Activated T-helper 1 cell treated with anti-CD3 and anti-CD28 coated beads, Interleukin-12 subunit alpha, Interleukin-12 subunit beta, Interleukin-2, Interleukin-4 antibody, amounts not matched to agents 30 ng/mL and 10 ng/mL and 1 ng/mL, durations not matched to agents 14 hours and 24 hours and 36 hours (primary cell): ENCODE measurements at regions not wholly inside any gene's neighbourhood (a gene's known extent, or its start where the extent isn't known, plus 50 kb on each side); places are given as distances from the start of the nearest gene placed in this dataset.

Source experiments
- DNase-seq: peaks from one replicate; pipeline ENCODE4 v3.0.0; 2021; ENCODE audit warnings: low spot score
- H3K27ac Mint-ChIP-seq: one replicate; pipeline ENCODE4 v1.8.0; 2021; ENCODE audit warnings: mild to moderate bottlenecking, mixed read lengths
- H3K27me3 Mint-ChIP-seq: one replicate; pipeline ENCODE4 v1.8.0; 2022; ENCODE audit warnings: mild to moderate bottlenecking, moderate library complexity, mixed read lengths; ENCODE audit not compliant: insufficient read depth
- H3K36me3 Mint-ChIP-seq: one replicate; pipeline ENCODE4 v1.8.0; 2021; ENCODE audit warnings: low read depth, mixed read lengths
- H3K4me1 Mint-ChIP-seq: one replicate; pipeline ENCODE4 v1.8.0; 2021; ENCODE audit warnings: low read depth, mixed read lengths
- H3K4me3 Mint-ChIP-seq: one replicate; pipeline ENCODE4 v1.8.0; 2021; ENCODE audit warnings: mild to moderate bottlenecking, moderate library complexity, mixed read lengths
- H3K9me3 Mint-ChIP-seq: one replicate; pipeline ENCODE4 v1.8.0; 2021; ENCODE audit warnings: mixed read lengths
- intact Hi-C: fragments of 100-400 bp; cut with micrococcal nuclease; formaldehyde crosslinking; loops from one replicate; pipeline ENCODE4 v1.15.1; 2024

DNA sequence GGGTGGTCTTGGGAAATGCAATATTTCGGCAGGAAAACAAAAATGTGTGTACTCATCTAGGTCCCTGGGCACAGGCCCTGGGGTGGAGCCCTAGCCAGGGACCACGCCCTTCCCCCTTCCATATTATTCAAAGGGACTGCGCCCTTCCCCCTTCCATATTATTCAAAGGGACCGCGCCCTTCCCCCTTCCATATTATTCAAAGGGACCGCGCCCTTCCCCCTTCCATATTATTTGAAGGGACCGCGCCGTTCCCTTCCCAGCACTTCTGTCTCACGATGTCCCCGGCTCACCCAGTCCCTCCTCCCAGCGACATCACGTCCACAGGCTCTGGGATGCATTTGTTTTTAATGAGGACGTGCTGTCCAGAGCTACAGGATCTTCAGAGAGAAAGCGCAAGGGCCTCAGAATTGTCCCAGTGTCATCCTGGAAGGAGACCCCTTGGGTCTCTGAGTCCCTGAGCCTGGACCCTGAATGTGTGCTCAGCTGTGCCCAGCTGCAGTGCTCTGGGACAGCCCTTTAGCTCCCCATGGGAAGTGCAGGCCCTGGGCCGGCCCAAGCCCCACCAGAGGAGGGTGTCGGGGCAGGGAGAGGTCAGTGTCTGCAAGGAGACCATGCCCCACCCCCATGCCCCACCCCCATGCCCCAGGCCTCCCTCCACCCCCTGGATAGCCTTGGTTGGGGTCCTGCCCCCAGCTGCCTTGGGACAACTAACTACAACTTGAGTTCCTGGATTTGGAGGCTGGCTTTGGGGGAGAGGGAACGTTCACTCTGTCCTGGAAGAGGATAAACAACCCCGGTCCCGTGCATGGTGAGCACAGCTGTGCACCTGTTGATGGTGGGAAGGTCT lies 810.0 kb downstream of the BRD1 start:
- H3K9me3 Mint-ChIP-seq, result no peaks in the 10 kb centered on the region
- no peaks in the 10 kb centered on the region for H3K4me1 Mint-ChIP-seq
- H3K36me3 Mint-ChIP-seq, result no peaks in the 10 kb centered on the region
- no peaks in the 10 kb centered on the region for H3K27me3 Mint-ChIP-seq
- no peak for DNase-seq
- H3K27ac Mint-ChIP-seq, result no peak overlapping the region
- intact Hi-C loops, result no loop called here
- H3K4me3 Mint-ChIP-seq, result no peak overlapping the region

DNA sequence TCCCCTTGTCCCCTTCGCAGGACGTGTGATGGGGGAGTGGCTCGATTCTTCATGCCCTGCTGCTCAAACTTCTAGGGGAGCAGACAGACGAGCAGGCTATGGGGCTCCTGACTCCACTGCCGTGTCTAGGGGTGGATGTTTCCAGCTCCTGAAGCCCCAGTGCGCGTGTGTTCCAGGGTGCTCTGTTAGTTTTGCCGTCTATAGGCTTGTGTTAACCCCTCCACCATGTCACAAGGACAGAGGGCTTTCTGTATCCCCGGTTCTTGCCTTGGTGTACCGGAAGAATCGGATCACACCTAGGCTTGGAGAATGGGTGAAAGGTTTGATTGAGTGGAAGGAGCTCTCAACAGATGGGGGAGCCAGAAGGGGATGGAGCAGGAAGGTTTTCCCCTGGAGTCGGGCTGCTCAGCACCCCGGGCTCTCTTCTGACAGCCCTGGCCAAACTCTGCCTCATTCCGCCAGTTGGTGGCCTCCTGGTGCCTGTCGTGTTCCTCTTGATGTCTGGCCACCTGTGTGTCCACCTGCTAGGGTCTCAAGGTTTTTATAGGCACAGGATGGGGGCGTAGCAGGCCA lies 810.7 kb downstream of the BRD1 start:
- H3K27ac Mint-ChIP-seq, result no peak overlapping the region
- intact Hi-C loops, result no loop called here
- no peaks in the 10 kb centered on the region for H3K9me3 Mint-ChIP-seq
- DNase-seq, result no peak
- H3K4me1 Mint-ChIP-seq, result no peaks in the 10 kb centered on the region
- H3K36me3 Mint-ChIP-seq, result no peaks in the 10 kb centered on the region
- H3K27me3 Mint-ChIP-seq, result no peaks in the 10 kb centered on the region
- no peak overlapping the region for H3K4me3 Mint-ChIP-seq

DNA sequence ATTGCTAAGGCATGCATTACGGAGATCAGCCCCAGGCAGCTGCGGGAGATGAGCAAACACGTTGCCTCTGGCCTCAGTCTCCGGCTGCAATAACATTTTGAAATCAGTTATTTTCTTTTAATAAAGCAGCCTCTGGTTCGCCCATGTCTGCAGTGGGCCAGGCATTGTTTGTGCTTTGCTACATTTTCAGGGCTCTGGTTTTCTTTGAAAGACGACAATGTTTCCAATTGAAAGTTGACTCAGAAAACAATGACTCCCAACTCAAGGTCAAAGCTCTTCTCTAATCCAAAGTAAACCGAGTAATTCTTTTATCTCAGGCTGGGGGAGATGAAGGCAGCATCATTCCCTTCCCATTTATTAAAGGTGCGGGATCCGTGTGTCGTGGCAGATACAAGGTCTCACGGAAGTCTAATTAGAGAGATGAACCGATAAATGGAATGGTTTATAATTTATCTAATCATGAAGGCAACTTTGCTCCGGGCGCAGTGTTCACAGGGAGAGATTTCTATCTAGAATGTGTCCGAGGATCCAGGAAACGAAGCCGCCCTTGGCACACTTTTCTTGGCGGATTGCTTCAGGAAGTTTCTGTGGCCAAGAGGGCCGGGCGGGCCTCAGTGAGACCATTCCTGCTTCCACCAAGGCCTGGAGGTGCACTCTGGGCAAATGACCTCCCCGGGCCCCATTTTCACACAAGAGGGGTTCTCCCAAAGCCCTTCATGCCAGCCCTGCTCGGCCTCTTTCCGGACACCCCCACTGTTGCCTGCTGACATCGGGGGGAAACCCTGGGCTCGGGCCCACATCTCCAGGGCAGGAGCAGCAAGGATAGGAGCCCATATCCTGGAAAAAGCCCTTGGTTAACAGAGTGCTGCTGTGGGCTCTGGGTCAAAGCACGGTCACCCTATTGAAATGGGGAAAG lies 811.4 kb downstream of the BRD1 start:
- no peaks in the 10 kb centered on the region for H3K36me3 Mint-ChIP-seq
- H3K9me3 Mint-ChIP-seq, result no peaks in the 10 kb centered on the region
- no peak overlapping the region for H3K4me3 Mint-ChIP-seq
- intact Hi-C loops, result no loop called here
- no peak overlapping the region for H3K27ac Mint-ChIP-seq
- no peaks in the 10 kb centered on the region for H3K27me3 Mint-ChIP-seq
- DNase-seq, result no peak
- H3K4me1 Mint-ChIP-seq, result no peaks in the 10 kb centered on the region

DNA sequence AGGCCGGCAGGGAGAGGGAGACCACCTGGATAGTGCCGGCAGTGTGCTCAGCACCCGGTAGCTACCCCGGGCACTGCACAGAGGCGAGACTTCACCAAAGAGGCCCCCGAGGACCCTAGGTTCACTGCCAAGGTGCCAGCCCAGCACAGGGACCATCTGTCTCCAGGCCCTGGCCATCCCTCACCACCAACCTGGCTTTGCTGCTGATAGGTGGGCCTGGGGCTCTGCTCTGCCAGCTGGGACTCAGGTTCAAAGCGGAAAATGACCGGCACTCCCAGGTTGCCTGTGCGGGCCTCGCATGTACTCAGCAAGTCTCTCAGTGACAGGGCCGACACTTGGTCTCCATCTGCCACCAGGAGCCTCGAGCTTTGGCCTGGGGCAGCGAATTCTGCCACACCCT lies 812.2 kb downstream of the BRD1 start:
- H3K4me3 Mint-ChIP-seq, result no peak overlapping the region
- no peaks in the 10 kb centered on the region for H3K9me3 Mint-ChIP-seq
- no peak for DNase-seq
- no peak overlapping the region for H3K27ac Mint-ChIP-seq
- intact Hi-C loops, result no loop called here
- H3K27me3 Mint-ChIP-seq, result no peaks in the 10 kb centered on the region
- no peaks in the 10 kb centered on the region for H3K36me3 Mint-ChIP-seq
- no peaks in the 10 kb centered on the region for H3K4me1 Mint-ChIP-seq

DNA sequence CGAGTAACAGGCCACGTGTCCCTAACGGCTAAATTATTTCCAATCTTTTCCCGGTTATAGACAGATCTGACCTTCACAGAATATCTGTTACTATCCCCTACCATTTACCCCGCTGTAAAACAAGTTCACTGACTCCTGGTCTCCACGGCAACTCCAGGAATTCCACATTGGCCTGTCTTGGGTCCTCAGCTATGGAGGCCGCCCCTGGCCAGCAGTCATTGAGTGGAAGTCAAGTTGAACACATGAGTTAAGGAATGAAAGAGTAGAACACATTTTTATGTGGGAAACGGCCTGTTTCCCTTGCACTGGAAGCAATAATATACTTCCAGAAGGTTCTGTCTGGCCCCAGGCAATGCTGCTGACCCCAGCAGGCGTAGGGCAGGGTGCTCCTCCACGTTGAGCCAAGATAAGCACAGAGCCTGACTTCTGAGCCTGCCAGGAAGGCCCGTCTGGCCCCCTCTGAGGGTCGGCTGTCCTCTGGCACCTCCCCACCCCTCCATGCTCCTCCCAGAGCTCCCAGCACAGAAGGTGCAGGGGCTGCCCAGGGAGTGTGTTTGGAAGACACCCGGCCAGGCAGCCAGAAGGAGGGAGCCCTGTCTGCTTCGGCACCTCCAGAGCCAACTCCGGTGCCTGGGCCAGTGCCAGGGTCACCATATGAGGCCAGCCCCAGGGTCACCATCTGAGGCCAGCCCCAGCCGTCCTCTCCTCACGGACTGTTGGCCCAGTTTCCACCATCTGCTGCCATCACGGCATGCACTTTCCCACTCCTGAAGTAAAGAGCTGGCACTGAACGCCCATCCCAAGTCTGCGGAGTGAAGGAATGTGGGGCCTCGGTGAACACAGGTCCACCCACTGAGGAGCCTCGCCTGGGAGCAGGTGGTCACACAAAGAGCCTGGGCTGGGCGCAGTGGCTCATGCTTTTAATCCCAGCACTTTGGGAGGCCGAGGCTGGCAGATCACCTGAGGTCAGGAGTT lies 813.2 kb downstream of the BRD1 start:
- Mint-ChIP-seq H3K4me3 (no peak overlapping the region), H3K27me3 (no peaks in the 10 kb centered on the region), H3K27ac (no peak overlapping the region), H3K36me3 (no peaks in the 10 kb centered on the region), H3K9me3 (no peaks in the 10 kb centered on the region), H3K4me1 (no peaks in the 10 kb centered on the region)
- intact Hi-C loops, result no loop called here
- DNase-seq, result no peak

DNA sequence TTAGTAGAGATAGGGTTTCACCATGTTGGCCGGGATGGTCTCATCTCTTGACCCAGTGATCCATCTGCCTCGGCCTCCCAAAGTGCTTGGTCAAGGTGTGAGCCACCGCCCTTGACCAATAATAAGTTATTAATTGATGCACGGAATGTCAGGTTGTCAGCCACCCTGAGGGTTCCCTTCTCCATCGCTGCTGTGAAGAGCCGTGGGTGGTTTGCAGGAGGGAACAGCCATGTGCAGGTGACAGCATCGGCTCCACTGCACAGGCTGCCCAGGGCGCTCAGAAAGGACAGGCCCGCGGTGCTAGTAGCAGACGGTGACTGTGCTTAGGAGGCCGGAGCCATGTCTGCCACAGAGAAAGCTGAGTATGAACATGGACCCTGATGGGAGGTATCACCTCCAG lies 814.0 kb downstream of the BRD1 start:
- H3K4me3 Mint-ChIP-seq, result no peak overlapping the region
- H3K27me3 Mint-ChIP-seq, result no peaks in the 10 kb centered on the region
- DNase-seq, result no peak
- no peaks in the 10 kb centered on the region for H3K4me1 Mint-ChIP-seq
- no peaks in the 10 kb centered on the region for H3K9me3 Mint-ChIP-seq
- intact Hi-C loops, result no loop called here
- no peaks in the 10 kb centered on the region for H3K36me3 Mint-ChIP-seq
- H3K27ac Mint-ChIP-seq, result no peak overlapping the region

DNA sequence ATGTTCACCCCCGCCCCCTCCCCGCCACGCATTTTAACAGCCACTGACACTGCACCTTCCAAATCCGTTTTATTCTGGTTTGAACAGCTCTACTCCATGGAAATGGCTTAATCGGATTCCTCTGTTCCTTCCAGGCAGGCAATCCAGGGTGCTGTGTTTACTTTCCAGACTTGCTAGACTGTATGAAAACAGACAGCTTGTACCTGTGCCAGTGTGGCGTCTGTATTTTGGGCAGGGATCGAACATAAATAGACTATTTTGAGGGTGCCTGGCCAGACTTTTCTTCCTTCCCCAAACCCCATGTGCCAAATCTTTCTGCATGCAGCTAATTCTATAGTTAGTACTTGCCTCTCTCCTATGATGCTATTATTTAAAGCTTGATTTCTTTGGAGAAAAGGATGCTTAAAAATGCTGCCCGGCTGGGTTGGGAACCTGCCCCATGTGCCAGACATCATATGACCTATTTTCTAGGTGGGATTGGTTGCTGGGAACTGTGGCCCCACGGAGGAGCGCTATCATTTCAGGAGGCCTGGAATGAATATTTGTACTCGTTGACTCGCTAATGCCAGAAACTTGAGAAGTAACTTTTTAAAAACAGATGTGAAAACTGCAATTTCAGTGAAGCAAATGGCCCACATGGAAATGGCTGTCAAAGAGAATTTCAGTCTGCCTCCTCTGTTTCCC lies 814.8 kb downstream of the BRD1 start:
- no peak overlapping the region for H3K4me3 Mint-ChIP-seq
- DNase-seq, result no peak
- H3K27ac Mint-ChIP-seq, result no peak overlapping the region
- no peaks in the 10 kb centered on the region for H3K9me3 Mint-ChIP-seq
- H3K27me3 Mint-ChIP-seq, result no peaks in the 10 kb centered on the region
- H3K36me3 Mint-ChIP-seq, result no peaks in the 10 kb centered on the region
- H3K4me1 Mint-ChIP-seq, result no peaks in the 10 kb centered on the region
- intact Hi-C loops, result no loop called here

DNA sequence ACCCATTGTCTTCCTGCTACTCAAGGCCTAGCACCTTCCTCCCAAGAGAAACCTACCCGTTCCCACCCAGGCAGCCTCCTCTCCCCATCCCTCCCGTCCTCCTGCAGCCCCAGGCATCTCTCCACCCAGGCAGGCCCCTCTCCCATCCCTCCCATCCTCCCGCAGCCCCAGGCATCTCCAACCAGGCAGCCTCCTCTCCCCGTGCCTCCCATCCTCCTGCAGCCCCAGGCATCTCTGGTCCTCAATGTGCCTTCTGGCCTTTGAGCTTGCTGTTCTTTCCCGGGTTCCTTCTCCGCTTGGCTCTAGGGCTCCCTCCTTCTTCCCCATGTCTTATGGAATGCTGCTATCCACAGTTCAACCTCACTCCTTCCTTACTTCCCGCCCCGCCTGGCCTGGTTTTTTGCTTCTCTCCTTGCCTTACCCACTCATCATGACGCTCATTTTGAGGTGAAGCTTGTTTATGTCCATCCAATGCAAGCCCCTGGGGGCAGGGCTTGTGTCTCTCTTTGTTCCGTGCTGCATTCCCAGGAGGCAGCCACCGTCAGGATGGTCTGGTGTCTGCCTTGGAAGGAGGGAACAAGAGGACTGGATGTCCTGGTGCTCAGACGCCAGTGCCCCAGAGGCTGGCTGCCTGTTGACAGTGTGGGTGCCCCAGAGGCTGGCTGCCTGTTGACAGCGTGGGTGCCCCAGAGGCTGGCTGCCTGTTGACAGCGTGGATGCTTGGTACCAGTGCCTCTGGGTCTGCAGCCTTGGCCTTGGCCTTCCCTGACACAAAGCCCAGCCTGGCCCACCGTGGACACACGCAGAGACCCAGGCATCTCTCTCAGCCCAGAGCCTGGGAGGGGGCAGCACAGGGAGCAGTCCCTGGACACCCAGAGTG lies 815.7 kb downstream of the BRD1 start:
- H3K9me3 Mint-ChIP-seq, result no peaks in the 10 kb centered on the region
- no peak overlapping the region for H3K4me3 Mint-ChIP-seq
- H3K4me1 Mint-ChIP-seq, result no peaks in the 10 kb centered on the region
- no peaks in the 10 kb centered on the region for H3K36me3 Mint-ChIP-seq
- H3K27ac Mint-ChIP-seq, result no peak overlapping the region
- no peaks in the 10 kb centered on the region for H3K27me3 Mint-ChIP-seq
- no peak for DNase-seq
- intact Hi-C loops, result no loop called here

DNA sequence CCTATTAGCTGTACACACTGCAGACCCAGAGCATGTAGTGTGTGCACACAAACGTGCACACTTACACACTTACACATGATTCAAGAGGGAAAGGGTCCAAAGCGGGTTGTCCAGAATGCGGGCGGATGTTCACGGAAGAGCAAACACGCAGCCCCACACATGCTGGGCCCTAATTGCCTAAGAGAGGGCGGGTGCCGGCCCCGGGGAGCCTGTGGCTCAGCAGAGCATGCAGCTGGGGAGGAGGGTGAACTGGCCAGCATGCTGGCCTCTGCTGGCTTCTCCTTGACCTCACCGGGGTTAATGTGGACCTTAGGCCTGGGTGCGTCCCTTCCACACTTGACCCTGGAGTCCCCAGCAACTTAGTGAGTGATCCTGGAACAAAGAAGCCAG lies 816.3 kb downstream of the BRD1 start:
- Mint-ChIP-seq H3K36me3 (no peaks in the 10 kb centered on the region), H3K9me3 (no peaks in the 10 kb centered on the region), H3K27me3 (no peaks in the 10 kb centered on the region), H3K4me3 (no peak overlapping the region), H3K4me1 (no peaks in the 10 kb centered on the region), H3K27ac (no peak overlapping the region)
- no peak for DNase-seq
- intact Hi-C loops, result no loop called here

DNA sequence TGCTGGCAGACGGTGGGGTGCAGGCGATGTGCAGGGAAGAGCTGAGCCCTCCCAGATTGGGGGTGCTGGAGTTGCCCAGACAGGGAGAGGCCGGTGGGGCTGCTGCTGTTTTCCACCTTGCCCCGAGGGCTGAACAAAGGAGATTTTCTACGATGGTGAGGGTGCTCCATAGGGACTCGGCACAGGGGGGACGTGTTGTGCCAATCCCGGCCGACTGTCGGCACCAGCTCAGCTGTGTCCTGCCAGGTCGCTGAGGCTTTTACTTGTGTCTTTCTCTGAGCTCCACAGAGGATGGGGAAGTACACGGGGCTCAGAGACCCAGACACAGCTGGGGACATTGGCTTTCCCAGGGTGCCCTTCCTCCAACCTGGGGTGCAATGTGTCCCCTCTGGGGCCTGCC lies 816.8 kb downstream of the BRD1 start:
- intact Hi-C loops, result no loop called here
- H3K4me3 Mint-ChIP-seq, result no peak overlapping the region
- no peaks in the 10 kb centered on the region for H3K4me1 Mint-ChIP-seq
- H3K36me3 Mint-ChIP-seq, result no peaks in the 10 kb centered on the region
- no peak overlapping the region for H3K27ac Mint-ChIP-seq
- DNase-seq, result no peak
- H3K27me3 Mint-ChIP-seq, result no peaks in the 10 kb centered on the region
- no peaks in the 10 kb centered on the region for H3K9me3 Mint-ChIP-seq

DNA sequence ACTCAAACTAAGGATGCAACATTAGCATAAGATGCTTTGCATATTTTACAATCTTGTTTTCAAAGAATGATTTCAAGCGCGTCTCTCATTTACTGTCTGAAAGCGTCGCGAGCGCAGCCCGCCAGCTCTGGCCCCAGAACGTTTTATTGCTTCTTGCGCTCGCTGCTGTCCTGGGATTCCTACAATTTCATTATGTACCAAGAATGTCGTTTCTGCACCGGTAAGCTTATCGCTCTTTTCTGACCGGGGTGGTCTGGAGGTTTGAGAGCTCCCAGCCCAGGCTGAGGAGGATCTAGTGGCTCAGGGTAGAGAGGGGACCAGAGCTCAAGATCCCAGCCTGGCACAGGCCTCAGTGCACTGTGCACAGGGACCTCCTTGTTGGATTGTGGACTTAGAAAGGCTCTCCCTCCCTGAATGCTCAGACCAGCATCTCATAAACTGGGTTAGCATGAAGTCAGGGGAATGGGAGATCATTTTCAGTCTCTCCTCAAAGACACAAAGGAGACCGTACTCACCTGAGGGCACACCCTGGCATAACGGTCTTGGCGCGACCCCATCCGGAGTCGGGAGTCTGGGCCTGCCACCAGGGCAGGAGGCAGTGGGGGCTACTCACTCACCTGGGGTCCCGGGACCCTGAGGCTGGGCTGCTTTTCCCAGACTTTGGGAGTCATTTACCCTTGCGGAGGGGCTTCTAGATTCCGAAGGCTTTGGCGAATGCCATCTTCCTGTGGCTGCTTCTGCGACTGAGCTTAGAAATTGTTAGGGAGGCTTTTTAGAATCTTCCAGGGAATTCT lies 817.4 kb downstream of the BRD1 start:
- Mint-ChIP-seq H3K4me3 (no peak overlapping the region), H3K4me1 (no peaks in the 10 kb centered on the region), H3K27me3 (no peaks in the 10 kb centered on the region), H3K36me3 (no peaks in the 10 kb centered on the region), H3K9me3 (no peaks in the 10 kb centered on the region), H3K27ac (no peak overlapping the region)
- no peak for DNase-seq
- intact Hi-C loops, result no loop called here
